ENCODE measurements at regions not wholly inside any gene's neighbourhood (a gene's known extent, or its start where the extent isn't known, plus 50 kb on each side); places are given as distances from the start of the nearest gene placed in this dataset.
"Not testable (repeated sequence)": the region's sequence is repeated elsewhere in the genome, so short reads cannot be mapped to it uniquely, and the experiment has no call there.

DNA sequence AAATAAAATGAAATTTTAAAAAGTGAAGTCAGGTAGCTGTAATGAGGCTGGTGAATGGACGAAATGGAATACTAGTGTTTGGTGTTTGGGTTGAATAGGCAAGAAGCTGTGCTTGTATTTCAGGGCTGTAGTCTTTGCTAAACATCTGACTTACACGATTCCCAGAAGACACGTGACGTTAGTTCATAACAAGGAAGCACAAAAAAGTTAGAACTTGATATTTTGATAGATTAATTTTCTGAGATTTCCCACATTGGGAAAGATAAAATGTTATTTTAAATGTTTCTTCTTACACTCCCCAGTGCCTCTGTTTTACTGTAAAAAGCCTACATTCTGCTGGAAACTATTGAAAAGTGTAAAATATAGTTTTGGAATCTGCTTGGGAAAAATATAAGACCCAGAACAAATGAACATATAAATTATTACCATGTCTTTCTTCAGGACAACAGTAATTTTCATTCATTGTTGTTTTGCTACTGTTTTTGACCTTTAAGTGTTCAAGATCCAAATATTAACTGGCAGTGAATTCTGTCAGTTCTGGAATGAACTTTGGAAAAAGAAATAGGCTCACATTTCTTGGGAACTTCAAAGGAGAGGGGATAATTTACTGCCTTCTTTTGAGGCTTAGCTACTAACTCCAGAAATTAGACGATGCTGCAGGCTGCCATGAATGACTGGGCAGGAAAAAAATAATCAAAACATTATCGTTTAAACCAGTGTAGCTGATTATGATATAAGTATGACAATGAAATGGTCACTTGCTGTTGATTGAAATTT lies 241.3 kb downstream of the SLITRK6 start:
- DNase-seq (ENCODE audit: low spot score), result no peak
- in situ Hi-C loops (cut with HindIII; ENCODE audit: low sequenced_read_pairs), result no loop called here

DNA sequence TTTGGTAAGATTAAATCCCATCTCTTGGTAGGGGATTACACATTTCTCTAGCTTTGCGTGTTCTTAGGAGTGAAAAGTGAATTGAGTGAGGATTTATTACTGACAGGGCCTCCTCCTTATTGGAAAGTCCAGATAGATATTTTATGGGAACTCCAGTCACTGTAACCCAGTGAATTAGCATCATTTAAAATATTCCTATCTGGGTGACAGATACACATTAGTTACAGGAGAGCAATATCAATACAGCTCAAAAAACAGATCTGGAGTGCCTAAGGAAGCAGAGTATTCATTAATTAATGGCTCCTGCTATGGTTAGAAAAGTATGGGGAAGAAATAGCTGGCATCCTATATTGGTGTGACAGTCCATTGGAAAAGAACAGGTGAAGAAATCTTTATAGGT lies 248.2 kb downstream of the SLITRK6 start:
- in situ Hi-C loops (cut with HindIII; ENCODE audit: low sequenced_read_pairs), result no loop called here
- DNase-seq (ENCODE audit: low spot score), result no peak

- in situ Hi-C loops (cut with HindIII; ENCODE audit: low sequenced_read_pairs), result no loop called here
- DNase-seq (ENCODE audit: low spot score), result no peak
These were observed 249.4 kb downstream of the SLITRK6 start for GRCh38 chr13:85549819-85550218.

GRCh38 chr13:85548845-85549244 lies 250.4 kb downstream of the SLITRK6 start:
- in situ Hi-C loops (cut with HindIII; ENCODE audit: low sequenced_read_pairs); DNase-seq (ENCODE audit: low spot score): not testable (repeated sequence)

- in situ Hi-C loops (cut with HindIII; ENCODE audit: low sequenced_read_pairs), result no loop called here
These were observed 253.4 kb downstream of the SLITRK6 start for GRCh38 chr13:85545771-85546170.

DNA sequence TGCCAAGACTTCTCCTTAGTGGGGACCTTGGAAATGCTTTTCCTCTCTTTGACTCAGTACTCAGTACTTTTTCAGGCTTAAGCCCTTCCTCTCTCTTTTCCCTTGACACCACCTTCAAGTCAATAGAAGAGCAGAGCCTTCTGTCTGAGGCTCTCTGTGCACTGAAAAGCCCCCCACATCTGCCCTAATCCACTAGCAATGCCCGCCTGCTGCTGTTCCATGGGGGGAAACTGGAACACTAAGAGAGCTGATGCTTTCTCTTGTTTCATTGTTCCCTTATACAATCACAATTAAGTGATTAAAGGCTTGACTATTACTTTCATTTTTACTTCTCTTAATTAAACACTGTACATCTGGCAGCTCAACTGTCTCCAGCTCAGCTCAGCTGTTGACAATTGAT lies 254.5 kb downstream of the SLITRK6 start:
- DNase-seq (ENCODE audit: low spot score), result no peak
- in situ Hi-C loops (cut with HindIII; ENCODE audit: low sequenced_read_pairs), result no loop called here

More at GRCh38 chr13:85545771-85546170, 253.4 kb downstream of the SLITRK6 start:
- DNase-seq (ENCODE audit: low spot score), result no peak

DNA sequence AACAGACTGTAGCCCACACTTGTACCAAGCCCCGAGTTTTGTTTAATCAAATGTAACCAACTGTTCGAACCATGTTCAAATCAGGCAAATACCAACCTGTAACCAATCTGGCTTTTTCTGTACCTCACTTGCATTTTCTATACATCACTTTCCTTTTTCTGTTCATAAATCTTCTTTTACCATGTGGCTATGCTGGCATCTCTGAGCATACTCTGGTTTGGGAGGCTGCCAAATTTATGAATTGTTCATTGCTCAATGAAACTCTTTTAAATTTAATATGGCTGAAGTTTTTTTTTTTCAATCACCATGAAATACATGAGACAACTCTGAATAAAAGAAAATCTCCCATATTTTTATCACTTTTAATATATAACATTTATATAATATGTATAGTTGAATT lies 256.1 kb downstream of the SLITRK6 start:
- in situ Hi-C loops (cut with HindIII; ENCODE audit: low sequenced_read_pairs), result no loop called here
- DNase-seq (ENCODE audit: low spot score), result no peak

DNA sequence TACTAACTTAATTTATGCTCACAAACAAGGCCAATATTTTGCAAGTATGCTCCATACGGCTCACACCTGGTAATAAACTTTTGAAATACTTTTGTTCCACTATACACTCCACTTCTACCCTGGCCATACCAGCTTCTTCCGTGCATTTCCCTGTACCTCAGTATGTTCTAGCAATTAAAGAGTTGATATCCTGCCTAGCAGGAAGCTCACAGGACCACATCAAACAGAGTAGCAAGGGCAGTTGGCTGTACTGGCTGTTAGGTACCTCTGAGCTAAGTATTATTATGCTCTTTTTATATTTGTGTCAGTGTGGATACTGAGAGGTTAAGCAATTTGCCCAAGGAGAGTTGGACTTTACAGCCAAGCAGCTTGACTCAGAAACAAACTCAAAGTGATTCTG lies 257.7 kb downstream of the SLITRK6 start:
- in situ Hi-C loops (cut with HindIII; ENCODE audit: low sequenced_read_pairs), result no loop called here
- no peak for DNase-seq (ENCODE audit: low spot score)

DNA sequence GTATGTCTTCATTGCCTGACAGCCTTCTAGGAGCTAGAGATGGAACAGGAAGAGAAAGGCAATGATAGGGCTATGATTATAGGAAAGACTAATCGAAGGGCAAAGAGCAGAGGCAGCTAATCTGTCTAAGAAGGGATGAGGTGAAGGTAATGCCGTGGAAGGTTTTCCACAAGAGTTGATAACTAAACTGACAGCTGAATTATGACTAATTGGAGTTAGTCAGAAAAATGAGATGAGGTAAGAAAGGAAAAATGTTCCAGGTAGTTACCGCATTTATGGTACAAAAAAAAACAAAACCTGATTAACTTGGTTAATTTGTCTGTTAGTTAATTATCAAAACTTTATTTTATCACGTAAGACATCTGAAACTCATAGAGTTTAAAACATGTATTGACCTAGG lies 260.3 kb downstream of the SLITRK6 start:
- in situ Hi-C loops (cut with HindIII; ENCODE audit: low sequenced_read_pairs), result no loop called here
- no peak for DNase-seq (ENCODE audit: low spot score)

DNA sequence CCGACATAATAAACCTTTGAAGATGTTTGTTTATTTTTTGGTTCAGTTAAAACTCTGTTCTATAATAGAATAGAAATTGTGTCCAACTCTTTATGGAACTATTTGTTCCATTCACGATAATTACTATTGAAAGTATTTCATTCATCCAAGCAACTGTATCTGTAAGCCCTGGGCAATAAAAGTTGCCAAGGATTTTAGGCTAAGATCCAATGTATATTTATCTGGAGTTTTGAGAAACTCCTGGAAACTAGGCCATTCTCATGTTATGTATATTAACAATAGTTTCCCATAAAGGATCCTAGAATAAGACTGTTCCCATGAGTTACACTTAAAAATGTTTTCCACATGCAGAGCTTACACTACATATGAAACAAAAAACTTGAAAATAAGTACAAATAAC lies 261.6 kb downstream of the SLITRK6 start:
- in situ Hi-C loops (cut with HindIII; ENCODE audit: low sequenced_read_pairs), result no loop called here

GRCh38 chr13:85536706-85537105 lies 262.5 kb downstream of the SLITRK6 start:
- DNase-seq (ENCODE audit: low spot score), result no peak
- in situ Hi-C loops (cut with HindIII; ENCODE audit: low sequenced_read_pairs), result no loop called here

More for the DNA sequence above, 261.6 kb downstream of the SLITRK6 start:
- DNase-seq (ENCODE audit: low spot score), result no peak

DNA sequence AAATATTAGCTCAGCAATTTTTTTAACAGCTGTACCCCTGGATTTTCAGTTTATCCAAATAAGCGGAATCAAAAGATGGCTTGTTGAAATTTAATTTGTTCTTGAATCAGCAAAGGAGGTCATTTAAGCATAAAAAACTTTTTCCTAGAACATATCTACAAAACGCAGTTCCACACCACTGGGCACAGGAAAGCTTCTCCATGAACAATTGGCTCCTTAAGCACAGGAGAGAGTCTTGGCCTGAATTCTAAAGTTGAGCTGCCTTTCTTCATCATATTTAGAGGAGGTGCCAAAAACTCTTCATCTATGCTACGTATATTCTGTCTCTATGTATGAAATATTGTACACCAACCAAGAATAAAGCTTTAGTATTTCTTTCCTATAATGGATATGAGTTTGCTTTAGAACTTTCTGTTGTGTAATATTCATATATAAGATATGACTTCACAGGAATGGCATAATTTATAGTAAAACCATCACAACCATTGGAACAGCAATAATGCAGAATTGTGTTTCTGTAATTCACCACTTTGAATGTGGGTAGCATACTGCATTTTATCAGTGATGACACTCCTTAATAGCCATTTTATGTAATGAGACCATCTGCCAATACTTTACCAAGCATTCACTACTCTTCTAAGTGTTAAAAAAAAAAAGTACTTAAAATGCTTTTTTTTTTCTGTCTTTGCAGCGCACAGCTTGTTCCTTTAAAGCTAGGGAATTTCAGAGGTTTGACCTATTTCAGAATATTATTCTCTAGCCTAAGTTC lies 263.7 kb downstream of the SLITRK6 start:
- no peak for DNase-seq (ENCODE audit: low spot score)
- in situ Hi-C loops (cut with HindIII; ENCODE audit: low sequenced_read_pairs), result no loop called here

GRCh38 chr13:85533911-85534310 lies 265.3 kb downstream of the SLITRK6 start:
- DNase-seq (ENCODE audit: low spot score), result no peak
- in situ Hi-C loops (cut with HindIII; ENCODE audit: low sequenced_read_pairs), result no loop called here

DNA sequence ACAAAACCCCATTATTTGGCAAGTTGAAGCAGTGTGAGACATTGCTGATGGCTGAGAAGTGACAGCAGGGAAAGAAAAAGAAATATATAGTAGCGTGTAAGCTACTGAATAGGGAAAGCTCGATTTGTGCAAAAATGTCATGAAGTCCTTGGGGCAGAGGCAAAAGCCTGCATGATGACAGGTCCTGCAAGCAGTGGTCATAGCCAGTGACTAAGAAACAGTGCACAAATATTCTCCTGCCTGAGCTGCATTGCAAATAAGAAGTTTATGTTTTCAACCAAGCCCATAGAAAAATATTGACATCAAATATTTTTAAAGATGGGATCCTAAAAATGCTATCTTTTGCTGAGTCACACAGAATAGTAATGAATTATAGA lies 270.0 kb downstream of the SLITRK6 start:
- no peak for DNase-seq (ENCODE audit: low spot score)
- in situ Hi-C loops (cut with HindIII; ENCODE audit: low sequenced_read_pairs), result no loop called here

- peak; percentile 8 for DNase-seq (ENCODE audit: low spot score)
- in situ Hi-C loops (cut with HindIII; ENCODE audit: low sequenced_read_pairs), result no loop called here
These were observed 270.6 kb downstream of the SLITRK6 start for GRCh38 chr13:85528491-85529217.

- in situ Hi-C loops (cut with HindIII; ENCODE audit: low sequenced_read_pairs), result no loop called here
- no peak for DNase-seq (ENCODE audit: low spot score)
These were observed 271.9 kb downstream of the SLITRK6 start for GRCh38 chr13:85527316-85527715.

- in situ Hi-C loops (cut with HindIII; ENCODE audit: low sequenced_read_pairs), result no loop called here
- DNase-seq (ENCODE audit: low spot score), result no peak
These were observed 273.8 kb downstream of the SLITRK6 start for GRCh38 chr13:85525411-85525810.

DNA sequence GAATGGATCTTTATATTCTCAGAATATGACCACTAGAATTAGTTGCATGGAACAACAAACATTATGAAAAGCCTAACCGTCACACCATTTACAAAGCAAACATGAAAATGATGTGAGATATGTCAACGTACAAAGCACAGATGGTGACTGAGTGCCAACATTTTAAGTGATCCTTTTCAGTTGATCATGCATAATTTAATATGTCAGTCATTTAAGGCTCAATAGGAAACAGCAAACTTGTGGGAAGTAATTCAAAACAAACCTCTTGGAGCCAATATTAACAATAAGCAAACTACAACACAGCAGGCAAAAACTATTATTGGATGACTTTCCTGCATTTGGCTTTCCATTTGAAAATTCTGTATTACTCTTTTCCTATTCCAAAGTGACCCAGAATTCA lies 277.6 kb downstream of the SLITRK6 start:
- DNase-seq (ENCODE audit: low spot score), result no peak
- in situ Hi-C loops (cut with HindIII; ENCODE audit: low sequenced_read_pairs), result no loop called here

DNA sequence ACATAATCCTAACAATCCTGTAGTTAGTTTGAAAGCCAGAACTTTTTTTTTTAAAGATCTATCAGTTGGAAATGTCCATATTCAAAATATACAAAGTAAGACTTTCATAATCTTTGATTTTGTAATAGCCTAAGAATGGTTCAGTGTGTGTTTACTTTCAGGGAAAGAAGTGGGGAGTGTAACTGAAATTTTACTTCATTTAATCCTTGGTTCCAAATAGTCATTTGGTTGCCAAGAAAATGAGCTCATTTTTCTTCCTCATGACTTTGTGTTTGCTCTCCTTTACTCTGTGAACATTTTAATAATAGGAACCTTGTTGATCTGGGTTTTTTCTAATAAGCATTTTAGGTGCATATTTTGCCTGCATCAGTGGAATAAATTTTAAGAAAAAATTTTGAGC lies 278.8 kb downstream of the SLITRK6 start:
- no peak for DNase-seq (ENCODE audit: low spot score)
- in situ Hi-C loops (cut with HindIII; ENCODE audit: low sequenced_read_pairs), result no loop called here

DNA sequence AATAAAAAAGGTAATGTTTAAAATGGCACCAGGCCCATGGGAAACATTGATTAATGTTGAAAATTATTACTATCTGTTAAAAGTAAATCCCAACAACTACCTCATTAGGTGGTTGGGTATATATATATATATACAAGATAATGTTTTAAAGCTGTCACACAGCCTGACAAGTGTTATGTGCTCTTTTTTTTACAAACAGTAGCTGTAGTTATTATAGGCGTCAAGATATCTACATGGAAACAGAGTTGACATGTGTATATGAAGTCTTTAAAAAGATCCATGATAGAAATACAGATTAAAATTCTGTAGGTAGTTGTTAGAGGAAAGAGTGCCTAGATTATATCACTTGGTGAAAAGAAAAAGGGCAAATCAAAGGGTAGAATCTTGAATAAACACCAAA lies 279.9 kb downstream of the SLITRK6 start:
- in situ Hi-C loops (cut with HindIII; ENCODE audit: low sequenced_read_pairs), result no loop called here
- no peak for DNase-seq (ENCODE audit: low spot score)

Data from G401 (cell line).